H4 (cell line): ENCODE measurements at regions not wholly inside any gene's neighbourhood (a gene's known extent, or its start where the extent isn't known, plus 50 kb on each side); places are given as distances from the start of the nearest gene placed in this dataset.

Experiments used
- DNase-seq: peaks from one replicate; pipeline ENCODE4 v3.0.0-alpha.2; 2015; ENCODE audit warnings: low spot score

DNA sequence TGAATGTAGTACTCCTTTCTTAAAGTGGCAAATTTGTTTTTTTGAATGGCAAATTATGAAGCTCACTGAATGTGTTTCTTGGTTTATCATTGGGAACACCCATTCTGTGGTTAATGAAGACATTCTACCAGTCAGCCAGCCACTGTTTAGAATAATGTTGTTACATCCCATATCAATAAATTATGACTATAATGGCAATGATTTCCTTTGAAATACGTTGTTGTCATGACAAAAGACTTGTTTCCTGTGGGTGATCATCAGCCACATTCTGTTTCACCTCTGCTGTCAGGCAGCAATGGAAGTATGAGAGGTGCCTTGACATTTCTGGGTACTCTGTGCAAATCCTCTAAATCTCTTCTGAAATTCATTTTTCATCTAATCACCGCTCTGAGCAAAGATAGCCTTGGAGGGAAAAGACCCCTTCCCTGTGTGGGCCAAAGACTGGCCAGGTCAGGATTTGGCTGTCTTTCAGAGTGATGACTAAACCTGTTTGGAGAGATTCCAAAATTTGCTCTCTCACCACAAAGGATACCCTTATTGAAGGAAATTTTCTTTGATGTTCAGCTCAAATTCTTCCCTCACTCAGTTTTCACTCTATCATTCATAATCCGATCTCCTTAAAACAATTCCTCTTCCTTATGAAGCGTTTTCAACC is 869.2 kb downstream of the BCL11A start:
- DNase-seq = no peak

DNA sequence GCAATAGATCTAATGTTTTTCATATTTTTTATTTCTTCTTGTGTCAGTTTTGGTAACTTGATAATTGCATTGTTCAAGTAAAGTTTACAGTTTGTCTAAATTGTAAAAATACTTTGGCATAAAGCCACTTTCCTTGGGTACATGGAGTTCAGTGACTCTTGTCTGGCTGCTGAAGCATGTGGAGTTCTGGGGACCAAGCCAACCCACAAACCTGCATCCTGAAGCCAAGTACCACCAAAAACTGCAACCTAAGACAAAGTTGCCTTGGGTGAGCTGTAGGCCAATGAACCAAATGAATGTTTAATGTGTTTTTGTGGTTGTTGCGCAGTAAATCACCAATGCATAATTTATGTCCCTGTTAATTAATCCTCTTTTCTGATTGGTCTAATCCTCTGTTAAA is 872.6 kb downstream of the BCL11A start:
- peak; percentile 77 for DNase-seq

DNA sequence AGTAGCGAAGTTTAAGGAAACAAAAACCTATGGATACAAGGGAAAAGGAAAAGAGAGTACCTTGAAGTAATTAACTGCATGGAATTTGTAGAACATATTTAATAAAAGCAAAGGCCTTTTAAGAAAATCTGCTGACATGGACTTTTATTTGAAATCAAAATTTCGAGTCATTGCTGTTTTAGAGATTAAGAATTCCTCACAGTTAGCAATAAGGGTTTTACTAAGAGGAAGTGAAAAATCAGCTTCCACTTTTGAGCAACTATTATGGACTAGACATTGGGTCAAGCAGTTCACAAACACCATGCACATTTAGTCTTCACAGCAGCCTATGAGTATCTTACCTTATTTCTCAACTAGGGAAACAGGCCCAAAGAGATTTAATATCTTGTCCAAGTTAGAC is 876.3 kb downstream of the BCL11A start:
- no peak for DNase-seq

DNA sequence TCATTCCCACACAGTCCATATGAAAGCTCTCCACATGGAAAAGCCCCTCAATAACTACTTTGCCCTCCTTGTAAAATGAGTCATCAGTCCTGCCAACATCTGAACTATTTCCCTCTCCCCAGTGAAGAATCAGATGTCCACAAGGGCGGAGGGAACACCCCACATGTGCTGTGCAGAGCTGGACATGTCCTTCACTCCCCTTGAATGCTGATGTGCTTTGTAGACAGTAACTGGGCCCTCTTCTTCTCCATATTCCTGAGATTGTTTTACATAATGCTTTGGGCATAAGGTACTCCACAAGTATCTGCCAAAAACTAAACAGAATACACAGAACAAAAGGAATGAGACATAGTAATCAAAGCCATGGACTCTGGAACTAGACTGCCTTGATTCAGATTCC is 879.4 kb downstream of the BCL11A start:
- no peak for DNase-seq

GRCh38 chr2:59665021-59665420 is 888.4 kb downstream of the BCL11A start:
- no peak for DNase-seq

DNA sequence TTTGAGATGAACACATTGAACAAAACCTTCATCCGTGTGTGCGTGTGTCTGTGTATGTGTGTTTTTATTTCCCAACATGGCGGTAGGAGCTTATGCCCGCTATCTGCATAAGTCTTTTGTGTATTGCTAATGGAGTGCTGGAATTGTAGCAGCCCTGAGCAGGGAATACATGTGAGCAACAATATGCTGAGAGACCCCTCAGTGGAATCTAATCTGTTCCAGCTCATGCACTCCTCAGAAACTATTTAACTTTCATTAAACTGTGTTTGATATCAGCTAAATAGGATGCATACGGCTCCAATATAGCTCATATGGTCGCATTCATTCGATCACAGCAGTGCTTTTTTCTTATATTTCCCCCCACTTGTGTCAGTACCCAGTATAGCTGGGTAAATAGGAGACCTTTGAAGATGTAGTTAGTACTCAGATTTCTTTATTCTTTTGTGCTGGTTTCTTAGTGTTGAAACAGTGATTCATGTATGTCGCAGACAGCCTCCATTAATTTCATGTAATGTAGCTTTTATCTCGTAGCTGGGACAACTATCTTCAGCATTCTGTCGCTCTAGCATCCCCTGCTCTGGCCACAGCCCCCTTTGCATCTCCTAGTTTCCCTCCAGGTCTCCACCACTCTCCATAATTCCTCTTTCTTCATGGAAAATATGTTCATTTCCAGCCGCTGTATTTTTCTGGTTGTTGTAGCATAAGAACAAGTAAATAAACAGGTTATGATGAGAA is 891.2 kb downstream of the BCL11A start:
- no peak for DNase-seq

DNA sequence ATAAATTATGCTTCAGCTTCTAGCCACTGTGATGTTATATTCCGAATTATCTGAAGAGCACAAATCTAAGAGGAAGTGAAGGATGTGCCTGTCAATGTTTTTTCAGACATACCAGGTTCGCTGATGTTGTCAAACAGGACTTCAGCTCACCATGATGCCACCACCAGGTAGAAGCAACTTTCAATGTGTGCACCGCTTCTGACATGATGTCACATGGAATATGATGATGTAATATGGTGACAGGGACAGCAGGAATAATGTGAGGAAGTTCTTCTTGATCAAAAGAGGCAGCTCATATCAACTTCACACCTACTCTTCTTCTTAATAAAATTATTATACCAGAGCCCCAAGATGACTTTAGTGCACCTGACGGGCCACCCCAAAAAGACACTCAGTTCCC is 893.2 kb downstream of the BCL11A start:
- DNase-seq = no peak

DNA sequence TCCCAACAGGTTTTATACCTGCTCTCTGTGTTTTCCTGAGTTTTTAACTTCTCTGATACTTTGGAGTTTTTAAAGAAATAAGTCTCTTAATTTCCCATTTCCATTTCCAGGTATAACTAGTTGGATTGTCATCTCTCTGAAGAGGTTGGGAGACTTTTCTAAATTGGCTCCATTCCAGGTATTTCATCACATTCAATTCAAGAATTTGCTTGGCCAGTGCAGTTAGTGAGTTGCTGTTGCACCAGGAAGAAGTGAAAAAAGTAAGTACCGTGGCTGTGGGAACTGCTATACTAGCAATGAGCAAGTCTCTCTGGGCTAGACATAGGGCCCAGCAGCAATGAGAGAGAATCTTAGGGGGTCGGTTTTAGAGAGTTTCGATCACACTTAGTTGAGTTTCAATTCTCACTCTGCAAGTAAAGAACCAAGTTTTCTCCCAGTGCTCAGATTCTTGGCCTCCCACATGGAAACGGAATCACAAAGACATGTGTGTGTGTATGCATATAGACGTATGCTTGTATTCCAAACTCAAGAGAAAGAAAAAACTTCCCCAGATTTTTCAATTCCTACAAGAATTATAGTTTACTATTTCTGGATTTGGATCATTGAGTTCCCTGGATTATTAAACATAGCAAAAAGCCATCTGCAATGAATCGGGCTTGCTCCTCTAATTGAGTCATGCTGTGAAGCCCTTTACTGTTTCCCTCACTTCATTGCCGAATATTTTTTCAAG is 894.4 kb downstream of the BCL11A start:
- DNase-seq = no peak

- DNase-seq = peak; percentile 11
These were observed 897.6 kb downstream of the BCL11A start for GRCh38 chr2:59655809-59656208.

DNA sequence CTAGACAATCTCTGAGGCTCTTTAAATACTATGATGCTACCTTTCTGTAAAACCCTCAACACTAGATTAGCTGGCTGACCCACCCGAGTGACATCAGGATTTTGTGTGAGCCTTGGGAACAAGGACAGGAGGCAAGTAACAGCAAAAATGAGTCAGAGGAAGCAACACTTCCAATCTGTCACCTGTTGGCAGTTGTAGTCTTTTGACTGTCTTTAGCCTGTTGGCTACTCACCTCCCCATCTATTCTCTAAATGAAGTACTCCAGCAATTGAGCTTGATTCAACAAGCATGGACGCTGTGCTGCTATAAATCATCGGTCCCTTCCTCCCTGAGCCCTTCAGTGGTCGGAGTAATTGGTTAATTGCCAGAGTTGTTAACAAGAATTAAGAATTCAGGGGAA is 898.7 kb downstream of the BCL11A start:
- no peak for DNase-seq

DNA sequence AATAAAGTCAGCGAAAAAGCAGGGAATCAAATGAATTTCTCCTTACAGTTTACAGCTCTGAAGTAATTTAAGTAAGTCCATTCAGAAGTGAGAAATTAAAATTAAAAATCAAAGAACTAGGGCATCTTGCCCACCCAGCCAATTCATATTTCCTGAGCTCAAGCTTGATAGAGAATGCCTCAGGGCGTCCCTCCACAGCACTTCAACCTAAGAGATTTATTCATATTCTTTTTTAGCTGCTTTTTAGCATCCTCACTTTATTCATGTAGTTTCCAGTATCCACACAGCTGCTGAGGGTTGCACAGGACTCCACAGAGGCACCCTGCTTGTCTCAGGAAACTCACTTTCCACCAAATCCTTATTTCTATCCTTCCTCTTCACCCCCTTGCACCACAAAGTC is 900.3 kb downstream of the BCL11A start:
- no peak for DNase-seq

GRCh38 chr2:59630789-59631188 is 922.7 kb downstream of the BCL11A start:
- DNase-seq = no peak

- DNase-seq = no peak
These were observed 925.9 kb downstream of the BCL11A start for GRCh38 chr2:59627599-59627998.

GRCh38 chr2:59622599-59623308 is 930.7 kb downstream of the BCL11A start:
- no peak for DNase-seq

DNA sequence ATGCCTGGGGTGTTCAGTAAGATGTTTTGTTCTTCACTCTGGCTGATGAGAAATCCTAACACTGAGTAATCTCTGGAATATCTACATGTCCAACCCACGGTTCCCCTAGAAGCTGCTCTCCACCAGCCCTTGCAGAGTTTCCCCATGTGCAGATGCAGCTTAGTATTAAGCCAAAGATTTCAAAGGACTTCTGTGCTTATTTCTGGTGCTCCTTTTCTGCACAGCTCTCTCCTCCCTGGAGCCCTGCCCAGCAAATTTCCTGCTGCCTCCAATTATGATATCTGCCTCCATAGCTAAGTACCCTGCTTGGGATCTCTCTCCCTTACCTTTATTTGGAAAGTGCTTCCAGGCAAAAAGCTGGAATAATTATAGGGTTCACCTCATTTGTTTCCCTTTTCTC is 949.3 kb downstream of the BCL11A start:
- no peak for DNase-seq

DNA sequence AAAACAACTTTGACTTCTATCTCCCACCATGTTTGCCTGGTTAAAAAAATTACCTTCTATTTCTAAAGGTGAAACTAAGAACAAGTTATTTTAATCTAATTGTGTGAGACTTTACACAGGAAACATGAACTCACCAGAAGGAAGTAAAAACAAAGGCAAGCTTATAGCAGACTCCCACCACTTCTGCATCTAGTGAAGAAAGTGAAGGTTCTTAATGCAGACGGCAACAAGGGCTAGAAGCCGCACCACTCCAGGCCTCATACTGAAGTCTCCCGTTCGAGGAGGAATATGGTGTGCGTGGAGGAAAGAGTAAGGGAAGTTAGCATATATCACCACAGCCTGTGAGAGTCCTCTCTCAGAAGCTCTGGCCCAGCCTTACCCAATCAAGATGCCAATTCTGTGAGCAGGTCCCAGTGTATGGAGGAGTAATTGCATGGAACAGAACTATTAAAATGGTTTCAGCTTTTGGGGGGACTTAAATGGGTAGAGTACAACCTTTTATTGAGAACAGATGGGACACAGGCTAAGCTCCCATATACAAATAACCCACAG is 958.7 kb downstream of the BCL11A start:
- no peak for DNase-seq

DNA sequence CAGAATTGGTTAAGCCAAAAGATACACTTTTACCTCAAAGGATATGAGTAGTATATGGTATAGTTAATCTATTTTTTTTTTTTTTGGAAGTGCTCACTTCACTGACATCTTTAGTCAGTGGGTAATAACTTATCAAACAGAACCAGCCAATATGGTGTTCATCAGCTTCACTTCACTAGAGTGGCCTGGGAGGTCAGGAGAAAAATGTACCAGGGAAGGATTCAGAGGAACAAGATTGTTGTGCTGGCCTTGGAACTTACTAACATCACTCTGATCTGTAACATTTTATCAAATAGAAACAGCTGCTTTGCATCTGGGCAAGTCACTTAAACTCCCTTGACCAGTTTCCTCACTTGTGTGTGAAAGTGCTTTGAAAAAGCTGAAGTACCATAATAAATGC is 962.7 kb downstream of the BCL11A start:
- DNase-seq = no peak

GRCh38 chr2:59589881-59590280 is 963.6 kb downstream of the BCL11A start:
- DNase-seq = no peak

DNA sequence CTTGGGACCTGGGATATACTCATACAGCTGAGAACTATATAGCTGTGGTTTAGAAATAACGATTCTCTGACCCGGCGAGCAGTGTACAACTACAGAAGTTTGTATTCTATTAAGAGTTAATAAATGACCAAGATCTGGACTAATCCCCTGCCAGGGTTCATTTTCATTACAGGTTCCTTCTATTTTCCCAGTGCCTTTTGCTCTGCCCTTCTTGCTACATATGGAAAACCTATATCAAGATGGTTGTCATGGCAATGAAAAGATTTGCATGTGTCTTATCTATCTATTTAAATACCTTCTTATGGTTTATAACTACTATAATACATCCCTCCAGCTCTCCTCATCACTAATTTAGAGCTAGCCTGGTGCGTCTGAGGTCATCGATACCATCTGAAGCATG is 965.2 kb downstream of the BCL11A start:
- DNase-seq = no peak

DNA sequence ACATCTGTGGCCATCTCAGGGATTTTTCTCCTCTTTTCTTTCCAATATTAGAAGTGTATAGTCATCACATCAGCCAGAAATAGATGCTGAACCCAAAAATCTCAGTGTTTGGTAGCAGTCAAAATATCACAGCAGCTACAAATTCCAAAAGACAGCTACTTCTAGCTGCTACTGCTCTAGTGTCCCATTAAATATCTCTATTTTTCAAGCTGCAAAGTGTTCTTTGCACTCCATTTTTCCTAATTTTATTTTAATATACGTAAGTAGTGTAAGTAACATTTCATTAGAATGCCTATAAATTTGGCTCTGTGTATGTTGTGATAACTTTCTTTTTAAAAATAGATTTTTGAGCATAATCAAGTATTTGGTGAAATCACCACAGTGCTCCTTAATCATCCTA is 967.3 kb downstream of the BCL11A start:
- DNase-seq = no peak

DNA sequence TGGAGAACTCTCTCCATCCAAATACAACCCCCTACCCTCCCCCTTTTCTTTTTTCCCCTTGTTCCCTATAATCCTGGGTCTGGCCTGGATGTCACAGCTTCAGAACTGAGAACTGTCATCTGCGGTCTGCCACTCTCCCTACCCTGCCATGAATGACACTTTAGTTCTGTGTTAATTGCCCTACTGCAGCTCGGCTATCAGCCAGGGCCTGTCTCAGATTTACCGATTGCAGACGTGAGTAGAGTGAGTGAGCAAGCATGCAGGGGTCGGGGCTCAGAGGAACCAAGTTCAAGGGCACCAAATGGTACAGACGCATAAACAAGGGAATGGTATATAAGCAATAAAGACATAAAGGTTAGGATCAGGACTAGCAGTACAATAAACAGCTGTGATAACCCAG is 967.8 kb downstream of the BCL11A start:
- no peak for DNase-seq

- DNase-seq = peak; percentile 4
These were observed 968.5 kb downstream of the BCL11A start for GRCh38 chr2:59584958-59585357.
